ENCODE measurements at regions not wholly inside any gene's neighbourhood (a gene's known extent, or its start where the extent isn't known, plus 50 kb on each side); places are given as distances from the start of the nearest gene placed in this dataset.

GRCh38 chr15:94844538-94845389 lies 613.4 kb downstream of the MCTP2 start (continued):
- 0 out of 2 replicates have a peak, but pooled peaks have one; percentile 54 for TF ChIP-seq ZNF280D (CRISPR knock-in tag; IDR thresholded peaks at IDR 0.05)
- no peak for TF ChIP-seq SP2 (CRISPR knock-in tag; IDR thresholded peaks at IDR 0.05)
- no peak for TF ChIP-seq NR1H2 (CRISPR knock-in tag; IDR thresholded peaks at IDR 0.05; ENCODE audit: borderline replicate concordance, low read depth)
- TF ChIP-seq THAP8 (CRISPR knock-in tag; IDR thresholded peaks at IDR 0.05; ENCODE audit: borderline replicate concordance) = no peak
- TF ChIP-seq SP140L (CRISPR knock-in tag; IDR thresholded peaks at IDR 0.05; ENCODE audit: borderline replicate concordance) = no peak
- peak; percentile 44 for TF ChIP-seq ASH2L (IDR thresholded peaks at IDR 0.05; ENCODE audit: insufficient read length, low read depth, low read length)
- TF ChIP-seq ZNF510 (CRISPR knock-in tag; IDR thresholded peaks at IDR 0.05; ENCODE audit: low read depth) = no peak
- peak; percentile 28; the same call in 1 of the 2 replicates for TF ChIP-seq ZNF556 (CRISPR knock-in tag; IDR thresholded peaks at IDR 0.05; ENCODE audit: borderline replicate concordance)
- TF ChIP-seq NFE2L1 (CRISPR knock-in tag; IDR thresholded peaks at IDR 0.05; ENCODE audit: borderline replicate concordance) = no peak
- no peak; the same call in 1 of the 2 replicates for TF ChIP-seq SMAD3 (CRISPR knock-in tag; IDR thresholded peaks at IDR 0.05)
- 0 out of 2 replicates have a peak, but pooled peaks have one; percentile 15 for TF ChIP-seq ZNF614 (CRISPR knock-in tag; IDR thresholded peaks at IDR 0.05; ENCODE audit: borderline replicate concordance)
- TF ChIP-seq ZNF703 (CRISPR knock-in tag; IDR thresholded peaks at IDR 0.05; ENCODE audit: borderline replicate concordance) = peak; percentile 75; the same call in 1 of the 2 replicates
- TF ChIP-seq MLLT10 (CRISPR knock-in tag; IDR thresholded peaks at IDR 0.05) = no peak
- TF ChIP-seq REST (IDR thresholded peaks at IDR 0.05; ENCODE audit: borderline replicate concordance in 1 of 2, low read depth in 1 of 2, low read length in 2 of 2) = no peak
- no peak for TF ChIP-seq HIC2 (CRISPR knock-in tag; IDR thresholded peaks at IDR 0.05; ENCODE audit: low read depth)
